Type B pancreatic cell (in vitro differentiated cells): ENCODE measurements at regions not wholly inside any gene's neighbourhood (a gene's known extent, or its start where the extent isn't known, plus 50 kb on each side); places are given as distances from the start of the nearest gene placed in this dataset.
"Not testable (repeated sequence)": the region's sequence is repeated elsewhere in the genome, so short reads cannot be mapped to it uniquely, and the experiment has no call there.

Source experiments
- DNase-seq: peaks from one replicate; pipeline ENCODE4 v3.0.0; 2021; ENCODE audit warnings: mixed read lengths; ENCODE audit not compliant: unreplicated experiment; ENCODE audit errors: extremely low spot score
- H3K27ac Mint-ChIP-seq: 2 replicates; pipeline ENCODE4 v1.8.0; 2021; ENCODE audit warnings: mild to moderate bottlenecking, mixed read lengths
- H3K27me3 Mint-ChIP-seq: 2 replicates; pipeline ENCODE4 v1.8.0; 2021; ENCODE audit warnings: mixed read lengths
- H3K36me3 Mint-ChIP-seq: 2 replicates; pipeline ENCODE4 v1.8.0; 2021; ENCODE audit warnings: mixed read lengths
- H3K4me1 Mint-ChIP-seq: one replicate; pipeline ENCODE4 v1.8.0; 2021; ENCODE audit warnings: mixed read lengths; ENCODE audit not compliant: unreplicated experiment
- H3K4me3 Mint-ChIP-seq: 2 replicates; pipeline ENCODE4 v1.8.0; 2021; ENCODE audit warnings: mild to moderate bottlenecking, mixed read lengths
- H3K9me3 Mint-ChIP-seq: 2 replicates; pipeline ENCODE4 v1.8.0; 2021; ENCODE audit warnings: mixed read lengths
- TF ChIP-seq, protein P1 (sequence below): fragments of 200-600 bp; sonication (generic); conservative IDR thresholded peaks from 2 replicates; pipeline ENCODE4 v1.5.0; 2021; ENCODE audit warnings: antibody characterized with exemption, mild to moderate bottlenecking

DNA sequence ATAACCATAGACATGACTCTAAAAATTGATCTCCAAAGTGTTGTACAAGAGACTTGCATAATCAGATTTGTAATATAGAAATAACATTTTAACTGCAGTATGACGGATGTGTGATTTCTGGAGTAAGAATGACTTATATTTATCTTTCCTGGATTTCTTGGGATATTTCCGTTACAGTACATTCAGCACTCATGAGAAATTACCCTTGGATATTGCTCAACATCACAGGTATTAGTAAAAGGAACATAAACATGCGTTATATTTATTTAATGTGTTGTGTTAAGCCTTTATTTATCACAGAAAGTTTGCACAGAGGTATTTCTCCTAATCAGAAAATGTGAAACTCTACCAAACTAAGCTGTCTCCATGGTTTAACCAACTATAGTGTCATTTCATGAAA lies 1823.9 kb upstream of the C9orf72 start:
- H3K27me3 Mint-ChIP-seq, result no peaks in the 10 kb centered on the region

DNA sequence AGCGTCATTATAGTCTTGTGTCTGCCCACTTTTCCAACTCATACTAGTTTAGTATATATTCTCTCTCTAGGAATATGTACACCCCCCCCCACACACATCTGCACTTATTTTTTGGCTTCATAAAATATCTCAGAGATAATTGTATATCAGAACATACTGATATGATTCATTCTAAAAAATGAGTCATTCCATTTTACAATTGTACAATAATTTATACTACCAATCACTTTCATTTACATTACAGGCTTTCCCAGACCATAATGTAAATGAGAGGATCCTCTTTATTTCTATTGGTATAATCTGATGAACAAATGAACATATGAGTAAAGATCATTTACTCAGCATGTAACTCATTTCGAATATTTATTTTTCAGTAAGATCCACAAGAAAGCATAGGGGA lies 1842.9 kb upstream of the C9orf72 start:
- H3K36me3 Mint-ChIP-seq, result no peaks in the 10 kb centered on the region
- TF ChIP-seq, protein P1, sequence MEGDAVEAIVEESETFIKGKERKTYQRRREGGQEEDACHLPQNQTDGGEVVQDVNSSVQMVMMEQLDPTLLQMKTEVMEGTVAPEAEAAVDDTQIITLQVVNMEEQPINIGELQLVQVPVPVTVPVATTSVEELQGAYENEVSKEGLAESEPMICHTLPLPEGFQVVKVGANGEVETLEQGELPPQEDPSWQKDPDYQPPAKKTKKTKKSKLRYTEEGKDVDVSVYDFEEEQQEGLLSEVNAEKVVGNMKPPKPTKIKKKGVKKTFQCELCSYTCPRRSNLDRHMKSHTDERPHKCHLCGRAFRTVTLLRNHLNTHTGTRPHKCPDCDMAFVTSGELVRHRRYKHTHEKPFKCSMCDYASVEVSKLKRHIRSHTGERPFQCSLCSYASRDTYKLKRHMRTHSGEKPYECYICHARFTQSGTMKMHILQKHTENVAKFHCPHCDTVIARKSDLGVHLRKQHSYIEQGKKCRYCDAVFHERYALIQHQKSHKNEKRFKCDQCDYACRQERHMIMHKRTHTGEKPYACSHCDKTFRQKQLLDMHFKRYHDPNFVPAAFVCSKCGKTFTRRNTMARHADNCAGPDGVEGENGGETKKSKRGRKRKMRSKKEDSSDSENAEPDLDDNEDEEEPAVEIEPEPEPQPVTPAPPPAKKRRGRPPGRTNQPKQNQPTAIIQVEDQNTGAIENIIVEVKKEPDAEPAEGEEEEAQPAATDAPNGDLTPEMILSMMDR, result no peak
- H3K4me1 Mint-ChIP-seq, result no peaks in the 10 kb centered on the region
- no peaks in the 10 kb centered on the region for H3K27me3 Mint-ChIP-seq
- no peak overlapping the region for H3K4me3 Mint-ChIP-seq
- DNase-seq, result no peak
- H3K27ac Mint-ChIP-seq, result no peak overlapping the region
- H3K9me3 Mint-ChIP-seq, result no peaks in the 10 kb centered on the region

More for the DNA sequence above, 1823.9 kb upstream of the C9orf72 start:
- Mint-ChIP-seq H3K4me1 (no peaks in the 10 kb centered on the region), H3K36me3 (no peaks in the 10 kb centered on the region), H3K27ac (no peak overlapping the region), H3K9me3 (no peaks in the 10 kb centered on the region), H3K4me3 (no peak overlapping the region)
- TF ChIP-seq, protein P1, result no peak
- DNase-seq, result no peak

DNA sequence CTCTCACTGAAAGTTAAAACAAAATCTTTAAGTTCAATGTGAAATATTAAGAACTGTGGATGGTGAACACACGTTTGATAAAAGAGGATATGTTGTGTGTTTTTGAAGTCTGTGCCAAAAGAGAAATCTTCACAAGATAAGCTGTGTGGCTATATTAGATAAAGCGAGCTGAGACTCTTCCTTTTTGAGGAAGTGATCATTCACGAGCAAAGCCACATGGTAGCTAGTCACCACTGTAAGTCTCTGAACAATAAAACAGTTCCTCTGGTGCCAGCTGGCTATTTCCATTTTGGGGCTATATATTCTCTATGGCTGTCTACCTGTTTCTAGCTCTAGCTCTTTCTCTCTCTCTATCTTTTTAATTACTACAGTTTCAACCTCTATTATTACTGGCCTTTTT lies 1849.2 kb upstream of the C9orf72 start:
- no peak overlapping the region for H3K27ac Mint-ChIP-seq
- no peaks in the 10 kb centered on the region for H3K9me3 Mint-ChIP-seq
- DNase-seq, result no peak
- H3K4me1 Mint-ChIP-seq, result no peaks in the 10 kb centered on the region
- H3K4me3 Mint-ChIP-seq, result no peak overlapping the region
- no peaks in the 10 kb centered on the region for H3K27me3 Mint-ChIP-seq
- TF ChIP-seq, protein P1, result no peak
- no peaks in the 10 kb centered on the region for H3K36me3 Mint-ChIP-seq

DNA sequence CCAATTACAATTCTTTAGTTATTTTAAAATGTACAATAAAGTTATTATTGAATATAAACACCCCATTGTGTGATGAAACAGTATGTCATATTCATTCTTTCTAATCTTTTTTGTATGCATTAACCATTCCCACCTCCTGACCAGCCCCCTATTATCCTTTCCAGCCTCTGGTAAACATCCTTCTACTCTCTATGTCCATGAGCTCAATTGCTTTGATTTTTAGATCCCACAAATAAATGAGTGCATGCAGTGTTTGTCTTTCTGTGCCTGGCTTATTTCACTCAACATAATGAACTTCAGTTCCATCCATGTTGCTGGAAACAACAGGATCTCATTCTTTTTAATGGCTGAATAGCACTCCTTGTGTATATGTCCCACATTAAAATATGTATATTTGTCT lies 1858.9 kb upstream of the C9orf72 start:
- Mint-ChIP-seq H3K4me1 (no peaks in the 10 kb centered on the region), H3K4me3 (no peak overlapping the region), H3K27me3 (no peaks in the 10 kb centered on the region), H3K36me3 (no peaks in the 10 kb centered on the region), H3K9me3 (no peaks in the 10 kb centered on the region), H3K27ac (no peak overlapping the region)
- TF ChIP-seq, protein P1, result no peak
- DNase-seq, result no peak

DNA sequence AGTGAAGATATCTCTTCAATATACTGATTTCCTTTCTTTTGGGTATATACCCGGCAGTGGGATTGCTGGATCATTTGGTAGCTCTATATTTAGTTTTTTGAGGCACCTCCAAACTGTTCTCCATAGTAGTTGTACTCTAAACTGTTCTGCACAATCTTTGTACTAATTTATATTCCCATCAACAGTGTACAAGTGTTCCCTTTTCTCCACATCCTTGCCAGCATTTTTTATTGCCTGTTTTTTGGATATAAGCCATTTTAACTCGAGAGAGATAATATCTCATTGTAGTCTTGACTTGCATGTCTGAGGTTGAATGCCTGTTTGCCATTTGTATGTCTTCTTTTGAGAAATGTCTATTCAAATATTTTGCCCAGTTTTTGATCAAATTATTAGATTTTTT lies 1859.4 kb upstream of the C9orf72 start:
- DNase-seq, H3K36me3 Mint-ChIP-seq, H3K9me3 Mint-ChIP-seq, H3K27ac Mint-ChIP-seq, H3K4me1 Mint-ChIP-seq, H3K4me3 Mint-ChIP-seq, H3K27me3 Mint-ChIP-seq: not testable (repeated sequence)

DNA sequence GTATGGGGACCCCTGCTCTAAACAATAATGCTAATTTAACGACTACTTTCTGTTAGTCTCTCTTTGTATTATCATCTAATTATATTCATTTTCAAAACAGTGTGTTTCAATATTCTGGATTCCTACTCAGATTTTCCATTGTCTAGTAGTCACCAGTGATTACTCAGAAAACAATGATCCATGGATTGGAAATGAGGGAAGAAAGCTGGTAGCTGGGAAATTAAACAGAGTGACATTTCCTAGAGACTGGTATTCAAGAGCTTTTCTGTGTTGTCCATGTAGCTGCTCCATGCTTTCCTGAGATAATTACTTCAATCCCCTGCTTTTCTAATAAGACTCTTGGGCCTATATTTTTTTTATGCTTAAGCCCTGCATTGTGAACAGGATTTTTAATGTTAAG lies 1862.1 kb upstream of the C9orf72 start:
- TF ChIP-seq, protein P1, result no peak
- H3K4me3 Mint-ChIP-seq, result no peak overlapping the region
- DNase-seq, result no peak
- H3K27me3 Mint-ChIP-seq, result no peaks in the 10 kb centered on the region
- no peaks in the 10 kb centered on the region for H3K4me1 Mint-ChIP-seq
- no peak overlapping the region for H3K27ac Mint-ChIP-seq
- no peaks in the 10 kb centered on the region for H3K36me3 Mint-ChIP-seq
- H3K9me3 Mint-ChIP-seq, result no peaks in the 10 kb centered on the region
